B cell (primary cell): ENCODE measurements at regions not wholly inside any gene's neighbourhood (a gene's known extent, or its start where the extent isn't known, plus 50 kb on each side); places are given as distances from the start of the nearest gene placed in this dataset.

Experiments
- CTCF ChIP-seq: fragments of 200-600 bp; IDR thresholded peaks from one replicate; pipeline ENCODE4 v1.8.0; 2022; ENCODE audit warnings: antibody characterized with exemption, mild to moderate bottlenecking
- EZH2 ChIP-seq: IDR thresholded peaks from 2 replicates; pipeline ENCODE4 v1.6.1; 2012; ENCODE audit warnings: borderline replicate concordance, low read depth, mild to moderate bottlenecking, moderate library complexity, low read length; ENCODE audit not compliant: insufficient read depth, poor library complexity, severe bottlenecking

- no peak for TF ChIP-seq CTCF
- no peak for TF ChIP-seq EZH2
Observed at GRCh38 chrX:111005166-111005565, 90.8 kb upstream of the PAK3 start.
